ENCODE measurements at regions not wholly inside any gene's neighbourhood (a gene's known extent, or its start where the extent isn't known, plus 50 kb on each side); places are given as distances from the start of the nearest gene placed in this dataset.
"Not testable (repeated sequence)": the region's sequence is repeated elsewhere in the genome, so short reads cannot be mapped to it uniquely, and the experiment has no call there.

DNA sequence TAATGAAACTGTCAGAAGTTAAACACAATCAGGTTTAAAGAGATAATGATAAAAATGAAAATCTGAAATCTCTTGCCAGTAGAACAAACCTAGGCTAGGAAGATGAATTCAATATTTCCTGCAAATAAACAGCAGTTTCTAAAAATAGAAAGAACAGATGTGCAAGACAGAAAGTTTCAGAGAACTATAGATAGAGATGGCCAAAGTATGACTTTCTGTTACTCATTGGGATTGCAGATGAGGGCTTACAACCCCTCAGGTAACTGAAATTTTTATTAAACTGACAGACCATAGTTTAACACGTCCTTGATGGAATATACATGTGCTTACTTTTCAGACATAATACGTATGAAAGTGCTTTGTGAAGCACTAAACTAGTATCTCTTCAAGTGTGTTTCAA lies 82.3 kb upstream of the PPARGC1A start:
- H3K4me3 ChIP-seq (ENCODE audit: low read depth, low read length) = no peak overlapping the region
- TF ChIP-seq, protein P1, sequence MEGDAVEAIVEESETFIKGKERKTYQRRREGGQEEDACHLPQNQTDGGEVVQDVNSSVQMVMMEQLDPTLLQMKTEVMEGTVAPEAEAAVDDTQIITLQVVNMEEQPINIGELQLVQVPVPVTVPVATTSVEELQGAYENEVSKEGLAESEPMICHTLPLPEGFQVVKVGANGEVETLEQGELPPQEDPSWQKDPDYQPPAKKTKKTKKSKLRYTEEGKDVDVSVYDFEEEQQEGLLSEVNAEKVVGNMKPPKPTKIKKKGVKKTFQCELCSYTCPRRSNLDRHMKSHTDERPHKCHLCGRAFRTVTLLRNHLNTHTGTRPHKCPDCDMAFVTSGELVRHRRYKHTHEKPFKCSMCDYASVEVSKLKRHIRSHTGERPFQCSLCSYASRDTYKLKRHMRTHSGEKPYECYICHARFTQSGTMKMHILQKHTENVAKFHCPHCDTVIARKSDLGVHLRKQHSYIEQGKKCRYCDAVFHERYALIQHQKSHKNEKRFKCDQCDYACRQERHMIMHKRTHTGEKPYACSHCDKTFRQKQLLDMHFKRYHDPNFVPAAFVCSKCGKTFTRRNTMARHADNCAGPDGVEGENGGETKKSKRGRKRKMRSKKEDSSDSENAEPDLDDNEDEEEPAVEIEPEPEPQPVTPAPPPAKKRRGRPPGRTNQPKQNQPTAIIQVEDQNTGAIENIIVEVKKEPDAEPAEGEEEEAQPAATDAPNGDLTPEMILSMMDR (IDR thresholded peaks at IDR 0.05; ENCODE audit: insufficient read depth, low read length) = no peak
- DNase-seq (ENCODE audit: low read depth) = no peak

DNA sequence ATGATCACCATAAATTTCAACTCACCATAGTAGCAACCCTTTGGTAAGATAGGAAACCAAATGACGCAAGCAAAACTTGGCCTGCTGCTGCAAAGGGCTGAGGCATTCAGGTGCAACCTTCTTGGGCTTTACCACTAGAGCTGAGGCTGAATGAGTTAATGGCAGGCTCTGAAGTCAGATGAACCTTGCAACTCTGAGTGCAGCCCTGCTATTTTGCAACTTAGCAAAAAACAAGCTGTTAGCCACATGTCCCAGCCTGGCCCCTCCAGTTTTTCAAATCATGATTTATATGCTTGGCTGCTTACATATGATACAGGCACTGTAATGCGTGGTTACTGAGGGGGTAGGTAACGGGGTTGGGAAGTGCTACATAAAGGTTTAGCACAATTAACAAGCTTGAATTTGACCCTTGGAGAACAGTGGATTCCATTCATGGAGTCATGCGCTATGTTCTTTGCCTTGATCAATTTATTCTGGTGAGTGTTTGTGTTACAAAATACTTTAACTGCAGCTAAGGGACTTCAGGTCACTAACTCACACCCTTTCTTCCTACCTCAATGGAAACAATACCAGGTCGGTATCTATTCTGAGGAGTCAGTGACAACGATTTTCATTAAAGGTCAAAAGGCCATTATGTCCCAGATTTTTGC lies 80.5 kb upstream of the PPARGC1A start:
- TF ChIP-seq, protein P1 (IDR thresholded peaks at IDR 0.05; ENCODE audit: insufficient read depth, low read length) = no peak
- DNase-seq (ENCODE audit: low read depth) = no peak
- H3K4me3 ChIP-seq (ENCODE audit: low read depth, low read length) = no peak overlapping the region

DNA sequence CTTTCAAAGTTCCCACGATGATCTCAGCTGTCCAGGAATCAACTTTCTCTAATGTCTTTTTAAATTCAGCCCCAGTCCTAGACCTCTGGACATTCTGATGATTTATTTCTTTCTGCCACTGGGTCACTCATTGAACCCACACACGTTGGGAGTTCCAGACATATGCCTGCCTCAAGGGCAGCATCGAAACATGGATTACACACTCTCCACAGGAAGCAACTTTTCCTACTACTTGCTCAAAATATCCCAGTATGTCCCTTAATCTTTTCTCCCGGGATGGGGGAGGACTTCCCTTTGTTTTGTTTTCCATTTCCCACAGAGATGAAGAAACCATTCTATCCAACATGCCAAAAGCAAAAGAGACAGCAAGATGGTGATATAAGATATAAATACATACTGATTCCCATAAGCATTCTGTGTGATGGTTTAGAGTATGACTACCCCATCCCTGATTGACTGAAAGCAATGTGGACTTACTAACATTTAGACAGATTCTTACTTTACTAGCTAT lies 79.8 kb upstream of the PPARGC1A start:
- H3K4me3 ChIP-seq (ENCODE audit: low read depth, low read length) = no peak overlapping the region
- TF ChIP-seq, protein P1 (IDR thresholded peaks at IDR 0.05; ENCODE audit: insufficient read depth, low read length) = no peak
- no peak for DNase-seq (ENCODE audit: low read depth)

DNA sequence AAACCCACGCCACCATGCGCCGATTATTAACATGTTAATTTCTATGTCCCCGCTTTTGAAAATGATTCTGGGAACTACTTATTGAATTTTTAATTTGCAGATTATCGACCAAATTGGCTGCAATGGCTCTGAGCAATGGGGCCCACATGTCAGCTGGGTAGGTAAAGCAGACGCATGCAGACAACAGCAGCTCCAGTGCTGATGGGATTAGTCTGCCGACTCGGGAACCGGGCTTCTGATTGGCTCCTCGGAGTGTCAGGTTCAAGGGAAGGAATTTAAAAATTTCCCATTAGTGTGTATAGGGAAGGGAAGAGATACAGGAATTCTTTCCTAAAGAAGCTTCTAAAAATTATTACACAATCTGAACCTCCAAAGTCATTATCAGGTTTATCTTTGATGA lies 77.4 kb upstream of the PPARGC1A start:
- TF ChIP-seq, protein P1 (IDR thresholded peaks at IDR 0.05; ENCODE audit: insufficient read depth, low read length) = no peak
- H3K4me3 ChIP-seq (ENCODE audit: low read depth, low read length) = no peak overlapping the region
- no peak for DNase-seq (ENCODE audit: low read depth)

DNA sequence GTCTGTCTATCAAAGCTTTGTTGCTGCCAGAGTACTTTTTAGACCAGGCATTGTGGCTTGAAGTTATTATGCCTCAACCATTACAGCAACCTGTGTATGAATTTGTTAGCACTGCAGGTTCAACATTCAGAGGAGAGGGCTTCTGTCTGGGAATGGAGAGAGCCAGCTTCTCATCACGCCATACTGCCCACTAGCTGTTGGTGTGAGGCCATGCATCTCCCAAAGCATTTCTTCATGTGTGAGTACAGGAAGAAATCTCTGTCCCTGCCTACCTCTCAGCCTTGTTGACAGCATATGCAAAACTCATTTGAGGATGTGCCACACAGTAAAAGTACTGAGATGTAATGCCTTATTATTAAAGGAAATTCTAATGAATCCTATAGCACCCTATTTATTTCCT lies 76.9 kb upstream of the PPARGC1A start:
- no peak overlapping the region for H3K4me3 ChIP-seq (ENCODE audit: low read depth, low read length)
- DNase-seq (ENCODE audit: low read depth) = no peak
- TF ChIP-seq, protein P1 (IDR thresholded peaks at IDR 0.05; ENCODE audit: insufficient read depth, low read length) = peak; percentile 27

DNA sequence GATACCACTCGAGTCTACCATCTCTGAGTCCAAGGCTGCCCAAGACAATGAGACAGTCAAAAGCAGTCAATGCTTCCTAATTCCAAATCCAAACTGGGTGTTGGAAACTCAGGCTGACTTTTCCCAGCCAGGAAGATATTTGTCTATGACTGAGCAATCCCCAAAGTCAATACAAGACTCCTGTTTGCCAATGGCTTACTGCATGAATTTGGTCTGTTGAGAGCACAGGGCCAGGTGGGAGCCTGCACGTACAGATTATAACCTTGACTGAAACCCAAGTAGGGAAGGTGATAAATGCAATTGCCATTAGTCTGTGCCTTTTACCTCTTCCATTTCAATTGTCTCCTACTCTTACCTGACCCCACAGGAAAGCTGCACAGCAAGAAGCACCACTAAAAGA lies 72.6 kb upstream of the PPARGC1A start:
- no peak for DNase-seq (ENCODE audit: low read depth)
- TF ChIP-seq, protein P1 (IDR thresholded peaks at IDR 0.05; ENCODE audit: insufficient read depth, low read length) = no peak
- H3K4me3 ChIP-seq (ENCODE audit: low read depth, low read length) = no peak overlapping the region

DNA sequence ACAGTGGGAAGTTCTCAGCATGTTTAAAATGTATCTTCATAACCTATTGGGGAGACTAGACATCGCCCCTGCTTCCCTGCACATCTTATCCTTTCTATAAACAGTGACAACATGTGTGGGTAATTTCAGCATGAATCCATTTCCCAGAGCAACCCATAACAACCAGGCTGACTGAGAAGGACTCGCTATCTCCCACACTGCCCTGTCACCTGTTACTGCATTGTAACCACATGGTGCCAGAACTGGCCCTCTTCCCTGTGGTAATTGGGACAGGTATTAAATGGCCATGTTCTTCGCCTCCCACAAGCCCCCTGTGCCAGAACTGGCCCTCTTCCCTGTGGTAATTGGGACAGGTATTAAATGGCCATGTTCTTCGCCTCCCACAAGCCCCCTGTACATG lies 71.5 kb upstream of the PPARGC1A start:
- H3K4me3 ChIP-seq (ENCODE audit: low read depth, low read length); DNase-seq (ENCODE audit: low read depth): not testable (repeated sequence)

Data from fibroblast of the aortic adventitia (primary cell).